ENCODE measurements at regions not wholly inside any gene's neighbourhood (a gene's known extent, or its start where the extent isn't known, plus 50 kb on each side); places are given as distances from the start of the nearest gene placed in this dataset.

- intact Hi-C loops (cut with micrococcal nuclease; ENCODE audit: unreplicated experiment) = no loop called here
- H3K79me2 ChIP-seq (ENCODE audit: control insufficient read depth, insufficient read depth, low read length) = no peaks in the 10 kb centered on the region
- no TSS peak for BruUV-seq (replicated peaks)
- FAIRE-seq (no peak), ATAC-seq (no peak), DNase-seq (ENCODE audit: low read depth, low spot score) (no peak)
- no peaks in the 10 kb centered on the region for H4K20me1 ChIP-seq (ENCODE audit: control insufficient read depth, insufficient read depth)
- no peak overlapping the region for H2AFZ ChIP-seq (ENCODE audit: control insufficient read depth, low read depth, low read length)
- WGBS (ENCODE audit: insufficient coverage, insufficient replicate concordance, low lambda C conversion rate, missing lambda C conversion rate) = 0% methylated on average over 1 of the region's 1 CpG
- in situ Hi-C loops (cut with MboI) = no loop called here
- no peak overlapping the region for H3K27ac ChIP-seq (ENCODE audit: control insufficient read depth, insufficient read depth)
- H3K27me3 ChIP-seq (replicated peaks in 1 of 2; ENCODE audit: control insufficient read depth in 2 of 2, insufficient read depth in 2 of 2, low read length in 1 of 2) = no peaks in the 10 kb centered on the region
- ChIA-PET POLR2A (no interaction called here), SMC1A (ENCODE audit: uncharacterized antibody, unreplicated experiment) (no interaction called here), RAD21 (ENCODE audit: unreplicated experiment) (no interaction called here), CTCF (no interaction called here)
- no peaks in the 10 kb centered on the region for H3K4me1 ChIP-seq (ENCODE audit: control insufficient read depth, insufficient read depth, low read length)
- H3K36me3 ChIP-seq (ENCODE audit: control insufficient read depth in 2 of 2, insufficient read depth in 2 of 2, low read length in 1 of 2) = no peaks in the 10 kb centered on the region
- H3K4me2 ChIP-seq (ENCODE audit: control insufficient read depth, insufficient read depth) = no peak overlapping the region
- H3K9me3 ChIP-seq (replicated peaks; ENCODE audit: control insufficient read depth, insufficient read depth, low read length) = no peaks in the 10 kb centered on the region
- H3K9ac ChIP-seq (ENCODE audit: control insufficient read depth, insufficient read depth, low read length) = no peak overlapping the region
- no peak overlapping the region for H3K4me3 ChIP-seq
- TF ChIP-seq ZBTB4 (CRISPR knock-in tag; IDR thresholded peaks at IDR 0.05) = no peak
- no peak for TF ChIP-seq ZNF622 (IDR thresholded peaks at IDR 0.05)
- TF ChIP-seq, protein P1, sequence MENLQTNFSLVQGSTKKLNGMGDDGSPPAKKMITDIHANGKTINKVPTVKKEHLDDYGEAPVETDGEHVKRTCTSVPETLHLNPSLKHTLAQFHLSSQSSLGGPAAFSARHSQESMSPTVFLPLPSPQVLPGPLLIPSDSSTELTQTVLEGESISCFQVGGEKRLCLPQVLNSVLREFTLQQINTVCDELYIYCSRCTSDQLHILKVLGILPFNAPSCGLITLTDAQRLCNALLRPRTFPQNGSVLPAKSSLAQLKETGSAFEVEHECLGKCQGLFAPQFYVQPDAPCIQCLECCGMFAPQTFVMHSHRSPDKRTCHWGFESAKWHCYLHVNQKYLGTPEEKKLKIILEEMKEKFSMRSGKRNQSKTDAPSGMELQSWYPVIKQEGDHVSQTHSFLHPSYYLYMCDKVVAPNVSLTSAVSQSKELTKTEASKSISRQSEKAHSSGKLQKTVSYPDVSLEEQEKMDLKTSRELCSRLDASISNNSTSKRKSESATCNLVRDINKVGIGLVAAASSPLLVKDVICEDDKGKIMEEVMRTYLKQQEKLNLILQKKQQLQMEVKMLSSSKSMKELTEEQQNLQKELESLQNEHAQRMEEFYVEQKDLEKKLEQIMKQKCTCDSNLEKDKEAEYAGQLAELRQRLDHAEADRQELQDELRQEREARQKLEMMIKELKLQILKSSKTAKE (IDR thresholded peaks at IDR 0.05; ENCODE audit: low read depth, poor library complexity, severe bottlenecking) = no peak
- TF ChIP-seq NRF1 (conservative IDR thresholded peaks at IDR 0.05; ENCODE audit: low read depth, low read length) = no peak
- no peak for TF ChIP-seq USF1 (IDR thresholded peaks at IDR 0.05; ENCODE audit: borderline replicate concordance, extremely low read length, insufficient read depth, low read depth, low read length)
- TF ChIP-seq RFX5 (IDR thresholded peaks at IDR 0.05; ENCODE audit: low read depth, low read length) = no peak
- TF ChIP-seq HCFC1 (IDR thresholded peaks at IDR 0.05; ENCODE audit: low read length) = no peak
- TF ChIP-seq, protein P2, sequence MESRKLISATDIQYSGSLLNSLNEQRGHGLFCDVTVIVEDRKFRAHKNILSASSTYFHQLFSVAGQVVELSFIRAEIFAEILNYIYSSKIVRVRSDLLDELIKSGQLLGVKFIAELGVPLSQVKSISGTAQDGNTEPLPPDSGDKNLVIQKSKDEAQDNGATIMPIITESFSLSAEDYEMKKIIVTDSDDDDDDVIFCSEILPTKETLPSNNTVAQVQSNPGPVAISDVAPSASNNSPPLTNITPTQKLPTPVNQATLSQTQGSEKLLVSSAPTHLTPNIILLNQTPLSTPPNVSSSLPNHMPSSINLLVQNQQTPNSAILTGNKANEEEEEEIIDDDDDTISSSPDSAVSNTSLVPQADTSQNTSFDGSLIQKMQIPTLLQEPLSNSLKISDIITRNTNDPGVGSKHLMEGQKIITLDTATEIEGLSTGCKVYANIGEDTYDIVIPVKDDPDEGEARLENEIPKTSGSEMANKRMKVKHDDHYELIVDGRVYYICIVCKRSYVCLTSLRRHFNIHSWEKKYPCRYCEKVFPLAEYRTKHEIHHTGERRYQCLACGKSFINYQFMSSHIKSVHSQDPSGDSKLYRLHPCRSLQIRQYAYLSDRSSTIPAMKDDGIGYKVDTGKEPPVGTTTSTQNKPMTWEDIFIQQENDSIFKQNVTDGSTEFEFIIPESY (IDR thresholded peaks at IDR 0.05) = no peak
Measured at GRCh38 chr5:152987131-152987530, 503.3 kb upstream of the GRIA1 start.
